ENCODE measurements at regions not wholly inside any gene's neighbourhood (a gene's known extent, or its start where the extent isn't known, plus 50 kb on each side); places are given as distances from the start of the nearest gene placed in this dataset.

GRCh38 chr3:7875925-7876324, 625.7 kb upstream of the LMCD1 start:
- Histone ChIP-seq H3K27ac (no peak overlapping the region), H3K9me3 (no peaks in the 10 kb centered on the region), H3K4me3 (no peak overlapping the region), H3K27me3 (no peaks in the 10 kb centered on the region), H3K36me3 (no peaks in the 10 kb centered on the region), H3K4me1 (peaks cover 9% of the 10 kb centered on the region)
- TF ChIP-seq CTCF (IDR thresholded peaks at IDR 0.05), result no peak
- ATAC-seq, result no peak
- intact Hi-C loops (cut with DNase I), result no loop called here
- DNase-seq, result no peak

GRCh38 chr3:7876741-7877297, 624.8 kb upstream of the LMCD1 start:
- peaks cover 9% of the 10 kb centered on the region for H3K4me1 ChIP-seq
- DNase-seq, result no peak
- H3K27me3 ChIP-seq, result no peaks in the 10 kb centered on the region
- TF ChIP-seq CTCF (IDR thresholded peaks at IDR 0.05), result no peak
- ATAC-seq, result no peak
- H3K27ac ChIP-seq, result no peak overlapping the region
- no peak overlapping the region for H3K4me3 ChIP-seq
- intact Hi-C loops (cut with DNase I), result no loop called here
- no peaks in the 10 kb centered on the region for H3K36me3 ChIP-seq
- H3K9me3 ChIP-seq, result no peaks in the 10 kb centered on the region

- H3K36me3 ChIP-seq, result no peaks in the 10 kb centered on the region
- intact Hi-C loops (cut with DNase I), result no loop called here
Observed at GRCh38 chr3:7877312-7877711, 624.3 kb upstream of the LMCD1 start.

GRCh38 chr3:7879572-7879971, 622.1 kb upstream of the LMCD1 start:
- no peaks in the 10 kb centered on the region for H3K27me3 ChIP-seq
- H3K9me3 ChIP-seq, result no peaks in the 10 kb centered on the region
- ATAC-seq, result no peak
- H3K4me1 ChIP-seq, result peaks cover 9% of the 10 kb centered on the region
- no peak for DNase-seq
- no peaks in the 10 kb centered on the region for H3K36me3 ChIP-seq
- no peak overlapping the region for H3K27ac ChIP-seq
- intact Hi-C loops (cut with DNase I), result no loop called here
- no peak overlapping the region for H3K4me3 ChIP-seq
- TF ChIP-seq CTCF (IDR thresholded peaks at IDR 0.05), result no peak

More at GRCh38 chr3:7877312-7877711, 624.3 kb upstream of the LMCD1 start:
- H3K4me1 ChIP-seq, result peaks cover 9% of the 10 kb centered on the region
- no peak overlapping the region for H3K27ac ChIP-seq
- TF ChIP-seq CTCF (IDR thresholded peaks at IDR 0.05), result no peak
- no peak for DNase-seq
- no peaks in the 10 kb centered on the region for H3K9me3 ChIP-seq
- no peak overlapping the region for H3K4me3 ChIP-seq
- no peaks in the 10 kb centered on the region for H3K27me3 ChIP-seq
- ATAC-seq, result no peak

GRCh38 chr3:7881946-7882345, 619.7 kb upstream of the LMCD1 start:
- no peaks in the 10 kb centered on the region for H3K36me3 ChIP-seq
- H3K4me1 ChIP-seq, result peaks cover under 1% of the 10 kb centered on the region
- no peak for DNase-seq
- intact Hi-C loops (cut with DNase I), result no loop called here
- no peak overlapping the region for H3K27ac ChIP-seq
- no peak for ATAC-seq
- no peaks in the 10 kb centered on the region for H3K27me3 ChIP-seq
- H3K4me3 ChIP-seq, result no peak overlapping the region
- no peaks in the 10 kb centered on the region for H3K9me3 ChIP-seq
- TF ChIP-seq CTCF (IDR thresholded peaks at IDR 0.05), result no peak

GRCh38 chr3:7897655-7898054, 604.0 kb upstream of the LMCD1 start:
- no peak for TF ChIP-seq CTCF (IDR thresholded peaks at IDR 0.05)
- ATAC-seq (no peak), DNase-seq (no peak)
- Histone ChIP-seq H3K9me3 (no peaks in the 10 kb centered on the region), H3K27me3 (no peaks in the 10 kb centered on the region), H3K4me3 (no peak overlapping the region), H3K4me1 (no peaks in the 10 kb centered on the region), H3K27ac (no peak overlapping the region), H3K36me3 (no peaks in the 10 kb centered on the region)
- intact Hi-C loops (cut with DNase I), result no loop called here

All from upper lobe of right lung (tissue), 1 donor.